ENCODE measurements at regions not wholly inside any gene's neighbourhood (a gene's known extent, or its start where the extent isn't known, plus 50 kb on each side); places are given as distances from the start of the nearest gene placed in this dataset.

DNA sequence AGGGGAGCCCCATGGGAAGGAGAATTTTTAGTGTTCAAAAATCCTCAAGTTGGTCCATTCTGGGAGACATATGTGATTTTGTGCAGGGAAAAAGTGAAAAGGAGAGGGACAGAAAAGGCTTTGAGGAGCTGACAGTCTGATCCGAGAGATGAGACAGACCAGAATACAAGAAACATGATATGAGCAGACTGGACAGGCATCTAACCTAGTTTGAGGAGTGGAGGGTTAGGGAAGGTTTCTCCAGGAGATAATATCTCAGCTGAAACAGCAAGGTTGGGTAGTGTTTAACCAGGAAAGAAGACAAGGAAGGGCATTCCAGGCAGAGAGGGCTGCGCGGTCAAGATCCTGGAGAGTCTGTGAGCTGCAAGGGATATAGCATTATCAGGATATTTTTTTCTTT lies 101.4 kb upstream of the NCAM1 start:
- Histone ChIP-seq H4K8ac (ENCODE audit: extremely low read depth, insufficient read depth, low read length) (no peak overlapping the region), H3K79me1 (ENCODE audit: low read depth, low read length) (no peaks in the 10 kb centered on the region), H2BK12ac (ENCODE audit: low read depth, low read length) (no peak overlapping the region), H2AK5ac (ENCODE audit: low read depth, low read length) (no peak overlapping the region), H3K4me2 (ENCODE audit: insufficient read depth in 1 of 2, low read depth in 2 of 2, low read length in 2 of 2) (no peak overlapping the region), H3K4ac (replicated peaks; ENCODE audit: insufficient read length, low read depth, low read length) (no peak overlapping the region), H2BK20ac (ENCODE audit: low read length) (no peak overlapping the region), H4K91ac (replicated peaks; ENCODE audit: insufficient read length, low read length) (no peak overlapping the region), H3K56ac (replicated peaks; ENCODE audit: insufficient read length, low read depth, low read length) (no peak overlapping the region), H3K36me3 (ENCODE audit: control insufficient read depth in 2 of 4, insufficient read depth in 4 of 4, low read length in 3 of 4) (no peaks in the 10 kb centered on the region), H3K27me3 (replicated peaks in 1 of 4; ENCODE audit: control insufficient read depth in 3 of 4, extremely low read depth in 1 of 4, insufficient read depth in 3 of 4, low read length in 3 of 4) (no peaks in the 10 kb centered on the region), H3K18ac (ENCODE audit: extremely low read depth, low read length) (no peak overlapping the region), H3K27ac (ENCODE audit: low read depth, low read length) (no peak overlapping the region), H2AFZ (ENCODE audit: low read length) (no peak overlapping the region), H3K4me1 (replicated peaks in 1 of 4; ENCODE audit: control insufficient read depth in 3 of 4, insufficient read depth in 4 of 4, low read length in 3 of 4) (no peaks in the 10 kb centered on the region), H3K9me3 (ENCODE audit: insufficient read depth in 2 of 2, low read depth in 1 of 2, low read length in 1 of 2) (peaks cover 3 to 6% of the 10 kb centered on the region in 2 experiments; a peak in 3 of 4 replicates), H3K23me2 (ENCODE audit: low read depth, low read length) (no peaks in the 10 kb centered on the region), H3K9ac (replicated peaks in 1 of 4; ENCODE audit: extremely low read depth in 1 of 4, low read depth in 3 of 4, low read length in 3 of 4) (no peak overlapping the region), H2BK5ac (ENCODE audit: low read depth, low read length) (no peak overlapping the region), H2BK120ac (replicated peaks; ENCODE audit: low read depth, low read length) (no peak overlapping the region), H4K20me1 (replicated peaks in 1 of 2; ENCODE audit: control insufficient read depth in 1 of 2, insufficient read depth in 2 of 2, low read length in 2 of 2) (no peaks in the 10 kb centered on the region), H4K5ac (ENCODE audit: insufficient read length, low read depth, low read length) (no peak overlapping the region), H3K79me2 (ENCODE audit: control insufficient read depth in 1 of 2, insufficient read depth in 2 of 2, low read length in 2 of 2) (no peaks in the 10 kb centered on the region), H3K14ac (ENCODE audit: insufficient read length) (no peak overlapping the region), H2BK15ac (ENCODE audit: low read length) (no peak overlapping the region), H3K23ac (ENCODE audit: insufficient read length) (no peak overlapping the region), H3K4me3 (ENCODE audit: extremely low read depth in 1 of 4, insufficient read depth in 2 of 4, low read depth in 3 of 4, low read length in 4 of 4) (no peak overlapping the region)
- WGBS, 2 experiments (ENCODE audit: extremely low coverage in 1 of 2, insufficient coverage in 1 of 2, insufficient read length in 1 of 2, insufficient replicate concordance in 2 of 2, low coverage in 1 of 2, low lambda C conversion rate in 2 of 2, missing lambda C conversion rate in 1 of 2), result 95% methylated on average over 3 of the region's 3 CpGs; no CpG with 5 or more reads in 1 of the 2 experiments
- TF ChIP-seq HDAC6 (IDR thresholded peaks at IDR 0.05; ENCODE audit: low read depth, low read length) (no peak), NANOG (IDR thresholded peaks at IDR 0.05; ENCODE audit: insufficient read depth, low read depth, low read length, poor library complexity, severe bottlenecking) (no peak), CHD1 (IDR thresholded peaks at IDR 0.05; ENCODE audit: low read depth, low read length) (no peak), CREB1 (IDR thresholded peaks at IDR 0.05) (no peak), JUND (IDR thresholded peaks at IDR 0.05; ENCODE audit: low read length) (no peak), SP1 (IDR thresholded peaks at IDR 0.05; ENCODE audit: low read depth, low read length) (no peak), TCF12 (IDR thresholded peaks at IDR 0.05; ENCODE audit: low read depth, low read length) (no peak)
- TF ChIP-seq, protein P1, sequence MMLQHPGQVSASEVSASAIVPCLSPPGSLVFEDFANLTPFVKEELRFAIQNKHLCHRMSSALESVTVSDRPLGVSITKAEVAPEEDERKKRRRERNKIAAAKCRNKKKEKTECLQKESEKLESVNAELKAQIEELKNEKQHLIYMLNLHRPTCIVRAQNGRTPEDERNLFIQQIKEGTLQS (IDR thresholded peaks at IDR 0.05; ENCODE audit: insufficient read depth, low read depth, low read length), result no peak
- TF ChIP-seq, protein P2, sequence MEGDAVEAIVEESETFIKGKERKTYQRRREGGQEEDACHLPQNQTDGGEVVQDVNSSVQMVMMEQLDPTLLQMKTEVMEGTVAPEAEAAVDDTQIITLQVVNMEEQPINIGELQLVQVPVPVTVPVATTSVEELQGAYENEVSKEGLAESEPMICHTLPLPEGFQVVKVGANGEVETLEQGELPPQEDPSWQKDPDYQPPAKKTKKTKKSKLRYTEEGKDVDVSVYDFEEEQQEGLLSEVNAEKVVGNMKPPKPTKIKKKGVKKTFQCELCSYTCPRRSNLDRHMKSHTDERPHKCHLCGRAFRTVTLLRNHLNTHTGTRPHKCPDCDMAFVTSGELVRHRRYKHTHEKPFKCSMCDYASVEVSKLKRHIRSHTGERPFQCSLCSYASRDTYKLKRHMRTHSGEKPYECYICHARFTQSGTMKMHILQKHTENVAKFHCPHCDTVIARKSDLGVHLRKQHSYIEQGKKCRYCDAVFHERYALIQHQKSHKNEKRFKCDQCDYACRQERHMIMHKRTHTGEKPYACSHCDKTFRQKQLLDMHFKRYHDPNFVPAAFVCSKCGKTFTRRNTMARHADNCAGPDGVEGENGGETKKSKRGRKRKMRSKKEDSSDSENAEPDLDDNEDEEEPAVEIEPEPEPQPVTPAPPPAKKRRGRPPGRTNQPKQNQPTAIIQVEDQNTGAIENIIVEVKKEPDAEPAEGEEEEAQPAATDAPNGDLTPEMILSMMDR (IDR thresholded peaks at IDR 0.05; ENCODE audit: control extremely low read depth in 1 of 3, insufficient read depth in 1 of 3, low read depth in 1 of 3, low read length in 3 of 3), result no peak
- TF ChIP-seq, protein P3, sequence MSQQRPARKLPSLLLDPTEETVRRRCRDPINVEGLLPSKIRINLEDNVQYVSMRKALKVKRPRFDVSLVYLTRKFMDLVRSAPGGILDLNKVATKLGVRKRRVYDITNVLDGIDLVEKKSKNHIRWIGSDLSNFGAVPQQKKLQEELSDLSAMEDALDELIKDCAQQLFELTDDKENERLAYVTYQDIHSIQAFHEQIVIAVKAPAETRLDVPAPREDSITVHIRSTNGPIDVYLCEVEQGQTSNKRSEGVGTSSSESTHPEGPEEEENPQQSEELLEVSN (IDR thresholded peaks at IDR 0.05), result no peak
- ChIA-PET CTCF (ENCODE audit: partially characterized antibody) (no interaction called here), POLR2A (ENCODE audit: partially characterized antibody) (no interaction called here)
- DNase-seq (ENCODE audit: low read depth in 1 of 2, low spot score in 2 of 2), result no peak
- no peak for FAIRE-seq

All from H1 (cell line).